PC-3 (cell line): ENCODE measurements at regions not wholly inside any gene's neighbourhood (a gene's known extent, or its start where the extent isn't known, plus 50 kb on each side); places are given as distances from the start of the nearest gene placed in this dataset.

Source experiments
- ATAC-seq: fragments of 200-7000 bp; cut with Tn5 transposase; 2 replicates; pipeline ENCODE4 v1.9.1; 2020; ENCODE audit warnings: mild to moderate bottlenecking, moderate library complexity
- BruUV-seq: library from RNA; stranded (reverse); fragments of 400-500 nt; replicated peaks from 2 replicates; lab custom pipeline; 2021; lab: Mats Ljungman, UMichigan
- CTCF ChIA-PET: fragments of 300-600 bp; sonication (Branson Sonifier 250); formaldehyde crosslinking; loops from one replicate; lab custom pipeline; 2022; ENCODE audit warnings: antibody characterized with exemption; lab: Charles Lee
- POLR2A ChIA-PET: fragments of 300-600 bp; sonication (Branson Sonifier 250); formaldehyde crosslinking; loops from one replicate; lab custom pipeline; 2022; ENCODE audit warnings: antibody characterized with exemption; ENCODE audit not compliant: unreplicated experiment; lab: Charles Lee
- DNase-seq: peaks from one replicate; pipeline ENCODE4 v3.0.0-alpha.2; 2015
- H2AFZ ChIP-seq: fragments of 300-600 bp; sonication (generic); 2 replicates; pipeline ENCODE4 v1.6.0; 2016; ENCODE audit warnings: antibody characterized with exemption, low read length
- H3F3A ChIP-seq: fragments of 300-600 bp; sonication (generic); one replicate; pipeline ENCODE4 v1.6.0; 2017; ENCODE audit warnings: antibody characterized with exemption, low read length, control low read depth, mild to moderate bottlenecking; ENCODE audit not compliant: unreplicated experiment
- H3K27ac ChIP-seq: fragments of 300-600 bp; sonication (generic); 2 replicates; pipeline ENCODE4 v1.5.1; 2016; ENCODE audit warnings: mild to moderate bottlenecking, low read length
- H3K27me3 ChIP-seq: fragments of 300-600 bp; sonication (generic); 2 replicates; pipeline ENCODE4 v1.6.1; 2016; ENCODE audit warnings: low read length, mixed read lengths
- H3K36me3 ChIP-seq: fragments of 300-600 bp; sonication (generic); 2 replicates; pipeline ENCODE4 v1.6.1; 2016; ENCODE audit warnings: low read depth, mixed run types, low read length, mixed read lengths
- H3K4me1 ChIP-seq: fragments of 300-600 bp; sonication (generic); 2 replicates; pipeline ENCODE4 v1.5.1; 2016; ENCODE audit warnings: low read length; ENCODE audit not compliant: insufficient read depth
- H3K4me2 ChIP-seq: fragments of 300-600 bp; sonication (generic); 2 replicates; pipeline ENCODE4 v1.6.0; 2016; ENCODE audit warnings: low read length
- H3K4me3 ChIP-seq: fragments of 300-600 bp; sonication (generic); 2 replicates; pipeline ENCODE4 v1.5.1; 2016; ENCODE audit warnings: mild to moderate bottlenecking, low read length, mixed read lengths
- H3K79me2 ChIP-seq: fragments of 300-600 bp; sonication (generic); 2 replicates; pipeline ENCODE4 v1.6.1; 2017; ENCODE audit warnings: low read length, mixed read lengths
- H3K9ac ChIP-seq: fragments of 300-600 bp; sonication (generic); 2 replicates; pipeline ENCODE4 v1.6.0; 2016; ENCODE audit warnings: mild to moderate bottlenecking, low read length
- H3K9me2 ChIP-seq: fragments of 300-600 bp; sonication (generic); replicated peaks from 2 replicates; pipeline ENCODE4 v1.6.1; 2016; ENCODE audit warnings: mixed run types, low read length, mixed read lengths
- H3K9me3 ChIP-seq: fragments of 300-600 bp; sonication (generic); 2 replicates; pipeline ENCODE4 v1.6.1; 2016; ENCODE audit warnings: low read length, mixed read lengths
- H4K20me1 ChIP-seq: fragments of 300-600 bp; sonication (generic); 2 replicates; pipeline ENCODE4 v1.6.1; 2016; ENCODE audit warnings: low read length, mixed read lengths
- EZH2 ChIP-seq: fragments of 300-600 bp; sonication (generic); IDR thresholded peaks from one replicate; pipeline ENCODE4 v1.6.1; 2017; ENCODE audit warnings: antibody characterized with exemption, mild to moderate bottlenecking, low read length; ENCODE audit not compliant: unreplicated experiment
- EZH2phosphoT487 ChIP-seq: fragments of 300-600 bp; sonication (generic); IDR thresholded peaks from 2 replicates; pipeline ENCODE4 v1.6.1; 2018; ENCODE audit warnings: mild to moderate bottlenecking, antibody characterized with exemption, low read length, borderline replicate concordance
- intact Hi-C: fragments of 100-400 bp; cut with micrococcal nuclease; formaldehyde crosslinking; loops from 2 replicates; pipeline ENCODE4 v1.9.0; 2023
- TF ChIP-seq, protein P1 (sequence below): fragments of 300-600 bp; sonication (generic); conservative IDR thresholded peaks from 2 replicates; pipeline ENCODE4 v1.5.1; 2017; ENCODE audit warnings: antibody characterized with exemption, low read depth, mild to moderate bottlenecking, low read length

DNA sequence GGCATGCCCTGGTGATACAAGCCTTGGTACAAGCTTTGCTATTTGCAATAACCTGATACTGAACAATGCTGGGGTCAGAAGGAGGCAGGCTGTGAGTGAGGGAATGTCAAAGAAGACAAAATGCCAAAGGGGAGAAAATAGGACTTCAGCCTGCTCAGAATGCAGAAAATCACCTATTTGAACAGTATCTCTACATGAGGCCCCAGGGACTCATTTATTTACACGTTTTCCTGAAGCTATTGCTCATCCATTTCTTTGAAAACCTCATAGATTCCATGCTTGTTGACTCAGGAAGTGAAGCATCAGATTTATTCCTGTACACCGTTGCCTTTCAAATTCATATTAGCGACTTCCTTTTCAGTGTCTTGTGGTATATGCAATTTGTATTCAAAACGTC is 69.4 kb upstream of the CBLN2 start:
- H4K20me1 ChIP-seq: no peaks in the 10 kb centered on the region
- H3K27ac ChIP-seq: peak overlapping the region; percentile 39
- no peaks in the 10 kb centered on the region for H3K27me3 ChIP-seq
- no peaks in the 10 kb centered on the region for H3K36me3 ChIP-seq
- no peaks in the 10 kb centered on the region for H3K9me3 ChIP-seq
- intact Hi-C loops: no loop called here
- DNase-seq (peak; percentile 74), ATAC-seq (peak; percentile 93)
- no peaks in the 10 kb centered on the region for H3K9me2 ChIP-seq
- TF ChIP-seq EZH2 (no peak), EZH2phosphoT487 (no peak)
- TF ChIP-seq, protein P1, sequence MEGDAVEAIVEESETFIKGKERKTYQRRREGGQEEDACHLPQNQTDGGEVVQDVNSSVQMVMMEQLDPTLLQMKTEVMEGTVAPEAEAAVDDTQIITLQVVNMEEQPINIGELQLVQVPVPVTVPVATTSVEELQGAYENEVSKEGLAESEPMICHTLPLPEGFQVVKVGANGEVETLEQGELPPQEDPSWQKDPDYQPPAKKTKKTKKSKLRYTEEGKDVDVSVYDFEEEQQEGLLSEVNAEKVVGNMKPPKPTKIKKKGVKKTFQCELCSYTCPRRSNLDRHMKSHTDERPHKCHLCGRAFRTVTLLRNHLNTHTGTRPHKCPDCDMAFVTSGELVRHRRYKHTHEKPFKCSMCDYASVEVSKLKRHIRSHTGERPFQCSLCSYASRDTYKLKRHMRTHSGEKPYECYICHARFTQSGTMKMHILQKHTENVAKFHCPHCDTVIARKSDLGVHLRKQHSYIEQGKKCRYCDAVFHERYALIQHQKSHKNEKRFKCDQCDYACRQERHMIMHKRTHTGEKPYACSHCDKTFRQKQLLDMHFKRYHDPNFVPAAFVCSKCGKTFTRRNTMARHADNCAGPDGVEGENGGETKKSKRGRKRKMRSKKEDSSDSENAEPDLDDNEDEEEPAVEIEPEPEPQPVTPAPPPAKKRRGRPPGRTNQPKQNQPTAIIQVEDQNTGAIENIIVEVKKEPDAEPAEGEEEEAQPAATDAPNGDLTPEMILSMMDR: no peak
- H2AFZ ChIP-seq: peak overlapping the region; percentile 60
- no TSS peak for BruUV-seq
- H3K4me3 ChIP-seq: no peak overlapping the region
- peaks cover 11% of the 10 kb centered on the region for H3K4me1 ChIP-seq
- CTCF ChIA-PET: no interaction called here
- no peak overlapping the region for H3K9ac ChIP-seq
- H3F3A ChIP-seq: peaks cover 3% of the 10 kb centered on the region
- H3K79me2 ChIP-seq: no peaks in the 10 kb centered on the region
- peak overlapping the region; percentile 18 for H3K4me2 ChIP-seq
- POLR2A ChIA-PET: no interaction called here

DNA sequence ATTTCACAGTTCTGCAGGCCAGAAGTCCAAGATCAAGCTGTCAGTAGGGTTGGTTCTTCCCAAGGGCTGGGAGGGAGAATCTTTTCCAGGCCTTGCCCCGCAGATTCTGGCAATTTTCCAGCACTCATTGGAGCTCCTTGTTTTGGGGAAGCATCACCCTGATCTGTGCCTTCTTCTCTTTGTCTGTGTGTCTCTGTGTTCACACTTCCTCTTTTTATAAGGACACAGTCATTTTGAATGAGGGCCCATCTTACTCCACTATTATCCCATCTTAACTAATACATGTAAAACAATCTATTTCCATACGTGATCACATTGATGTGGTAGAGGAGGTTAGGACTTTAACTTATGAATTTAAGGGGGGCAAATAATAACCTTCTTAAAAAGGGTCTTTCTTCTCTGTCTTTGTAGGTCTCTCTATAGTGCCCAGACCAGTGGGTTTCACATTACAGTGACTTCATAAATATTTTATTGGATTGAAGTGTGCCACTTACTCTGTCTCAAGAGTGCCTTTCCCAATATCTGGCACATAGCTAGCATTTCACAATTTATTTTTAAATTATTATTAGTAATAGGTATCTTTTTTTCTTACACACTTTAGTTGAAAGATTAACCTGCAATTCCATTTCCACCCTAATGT is 68.9 kb upstream of the CBLN2 start:
- DNase-seq: no peak
- no peak overlapping the region for H2AFZ ChIP-seq
- no peak for ATAC-seq
- BruUV-seq: no TSS peak
- H3K4me3 ChIP-seq: no peak overlapping the region
- H3K27me3 ChIP-seq: no peaks in the 10 kb centered on the region
- H3F3A ChIP-seq: peaks cover 3% of the 10 kb centered on the region
- H3K9me3 ChIP-seq: no peaks in the 10 kb centered on the region
- no peak overlapping the region for H3K9ac ChIP-seq
- H3K27ac ChIP-seq: 0 out of 2 replicates have a peak overlapping the region, but pooled peaks have one; percentile 39
- ChIA-PET CTCF (no interaction called here), POLR2A (no interaction called here)
- no peaks in the 10 kb centered on the region for H3K9me2 ChIP-seq
- intact Hi-C loops: no loop called here
- no peaks in the 10 kb centered on the region for H4K20me1 ChIP-seq
- H3K36me3 ChIP-seq: no peaks in the 10 kb centered on the region
- TF ChIP-seq EZH2phosphoT487 (no peak), EZH2 (no peak)
- TF ChIP-seq, protein P1: no peak
- H3K4me2 ChIP-seq: peak overlapping the region; percentile 18
- H3K4me1 ChIP-seq: peaks cover 11% of the 10 kb centered on the region
- H3K79me2 ChIP-seq: no peaks in the 10 kb centered on the region

DNA sequence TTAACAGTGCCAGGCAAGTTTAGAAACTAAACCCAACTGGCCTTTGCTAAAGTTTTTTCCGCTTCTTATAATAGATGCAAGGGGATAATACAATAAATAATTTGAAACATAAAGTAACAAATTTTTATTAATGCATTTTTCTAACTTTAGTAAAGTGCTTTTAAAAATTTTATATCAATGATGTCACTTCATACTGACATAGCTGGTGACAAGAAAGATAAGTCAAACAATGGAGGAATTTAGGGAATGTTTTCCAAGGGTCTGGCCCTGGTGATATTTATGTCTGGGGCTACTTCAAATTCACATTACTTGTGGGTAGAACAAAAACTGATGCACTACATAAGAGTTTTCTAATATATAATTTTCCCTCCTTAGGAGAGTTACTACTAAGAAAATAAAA is 61.2 kb upstream of the CBLN2 start:
- DNase-seq (no peak), ATAC-seq (no peak)
- H3K4me2 ChIP-seq: no peak overlapping the region
- H3K36me3 ChIP-seq: no peaks in the 10 kb centered on the region
- no peaks in the 10 kb centered on the region for H4K20me1 ChIP-seq
- no peak overlapping the region for H3K9ac ChIP-seq
- no TSS peak for BruUV-seq
- ChIA-PET POLR2A (no interaction called here), CTCF (no interaction called here)
- no peaks in the 10 kb centered on the region for H3F3A ChIP-seq
- no peaks in the 10 kb centered on the region for H3K9me2 ChIP-seq
- H3K79me2 ChIP-seq: no peaks in the 10 kb centered on the region
- intact Hi-C loops: no loop called here
- no peak for TF ChIP-seq EZH2
- TF ChIP-seq EZH2phosphoT487: no peak
- TF ChIP-seq, protein P1: no peak
- no peaks in the 10 kb centered on the region for H3K27me3 ChIP-seq
- H3K9me3 ChIP-seq: no peaks in the 10 kb centered on the region
- no peaks in the 10 kb centered on the region for H3K4me1 ChIP-seq
- H2AFZ ChIP-seq: no peak overlapping the region
- H3K4me3 ChIP-seq: no peak overlapping the region
- H3K27ac ChIP-seq: no peak overlapping the region
